ENCODE measurements at regions not wholly inside any gene's neighbourhood (a gene's known extent, or its start where the extent isn't known, plus 50 kb on each side); places are given as distances from the start of the nearest gene placed in this dataset.

DNA sequence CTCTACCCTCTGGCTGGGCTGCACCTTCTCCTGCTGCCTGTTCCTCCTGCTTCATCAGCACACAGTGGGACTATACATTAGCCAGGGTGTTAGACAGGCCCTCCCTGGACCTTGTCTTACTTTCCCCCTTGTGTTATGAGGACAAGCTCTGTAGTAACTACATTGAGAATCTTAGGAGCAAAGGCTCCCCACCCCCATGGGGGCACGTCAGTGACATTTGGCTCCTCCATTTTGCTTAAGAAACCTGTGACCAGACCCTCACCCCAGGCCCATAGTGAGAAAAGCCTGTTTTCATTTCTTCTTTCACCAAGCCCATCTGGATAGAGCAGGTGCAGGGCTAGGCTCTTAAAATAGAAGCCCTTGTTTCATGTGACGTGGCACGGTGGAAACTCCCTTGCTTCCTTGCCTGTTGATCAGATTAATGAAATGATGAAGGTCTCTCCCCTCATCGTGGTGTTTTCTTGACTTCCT is 146.7 kb downstream of the RPIA start:
- DNase-seq (ENCODE audit: low spot score), result no peak
- no peak for ATAC-seq (ENCODE audit: low FRiP score)
- TF ChIP-seq CTCF (IDR thresholded peaks at IDR 0.05), result no peak

DNA sequence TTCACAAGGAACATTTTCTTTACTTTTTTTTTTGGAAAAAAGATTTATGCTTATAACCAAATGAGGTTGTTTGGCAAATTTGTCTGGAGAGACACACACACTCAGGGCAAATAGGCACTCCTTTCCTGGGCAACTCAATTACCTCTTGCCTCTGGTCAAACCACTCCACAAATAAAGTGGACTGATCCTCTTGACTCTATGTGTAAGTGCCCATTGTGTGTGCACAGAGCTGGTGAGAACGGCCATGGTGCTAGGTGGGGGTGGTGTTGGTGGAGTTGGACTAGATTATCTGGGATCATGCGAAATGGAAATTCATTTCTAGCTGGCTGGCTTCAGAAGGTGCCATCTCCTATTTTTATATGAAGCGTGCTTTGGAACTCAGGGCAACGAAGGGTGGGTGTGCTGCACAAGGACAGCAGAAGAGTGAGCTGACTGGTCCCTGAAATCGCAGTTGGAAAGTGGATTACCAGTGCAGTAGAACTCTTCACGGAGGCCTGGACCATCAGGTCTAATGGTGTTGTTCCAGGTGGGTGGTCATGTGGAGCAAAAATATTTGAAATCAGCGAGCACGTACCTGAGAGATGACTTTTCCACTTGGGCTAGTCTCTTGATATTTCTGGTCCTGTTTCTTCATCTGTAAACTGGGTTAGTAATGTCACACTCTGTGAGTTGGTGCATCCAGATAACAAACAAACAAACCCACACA is 149.9 kb downstream of the RPIA start:
- ATAC-seq (ENCODE audit: low FRiP score) (no peak), DNase-seq (ENCODE audit: low spot score) (no peak)

GRCh38 chr2:88842656-88843460 is 151.4 kb downstream of the RPIA start:
- no peak for DNase-seq (ENCODE audit: low spot score)
- no peak for ATAC-seq (ENCODE audit: low FRiP score)
- no peak for TF ChIP-seq CTCF (IDR thresholded peaks at IDR 0.05)

More for the DNA sequence above, 149.9 kb downstream of the RPIA start:
- no peak for TF ChIP-seq CTCF (IDR thresholded peaks at IDR 0.05)

GRCh38 chr2:88843651-88844050 is 152.2 kb downstream of the RPIA start:
- ATAC-seq (ENCODE audit: low FRiP score), result no peak
- DNase-seq (ENCODE audit: low spot score), result no peak
- TF ChIP-seq CTCF (IDR thresholded peaks at IDR 0.05), result no peak

- no peak for ATAC-seq (ENCODE audit: low FRiP score)
- no peak for TF ChIP-seq CTCF (IDR thresholded peaks at IDR 0.05)
- DNase-seq (ENCODE audit: low spot score), result no peak
Observed at GRCh38 chr2:88844960-88845359, 153.5 kb downstream of the RPIA start.

DNA sequence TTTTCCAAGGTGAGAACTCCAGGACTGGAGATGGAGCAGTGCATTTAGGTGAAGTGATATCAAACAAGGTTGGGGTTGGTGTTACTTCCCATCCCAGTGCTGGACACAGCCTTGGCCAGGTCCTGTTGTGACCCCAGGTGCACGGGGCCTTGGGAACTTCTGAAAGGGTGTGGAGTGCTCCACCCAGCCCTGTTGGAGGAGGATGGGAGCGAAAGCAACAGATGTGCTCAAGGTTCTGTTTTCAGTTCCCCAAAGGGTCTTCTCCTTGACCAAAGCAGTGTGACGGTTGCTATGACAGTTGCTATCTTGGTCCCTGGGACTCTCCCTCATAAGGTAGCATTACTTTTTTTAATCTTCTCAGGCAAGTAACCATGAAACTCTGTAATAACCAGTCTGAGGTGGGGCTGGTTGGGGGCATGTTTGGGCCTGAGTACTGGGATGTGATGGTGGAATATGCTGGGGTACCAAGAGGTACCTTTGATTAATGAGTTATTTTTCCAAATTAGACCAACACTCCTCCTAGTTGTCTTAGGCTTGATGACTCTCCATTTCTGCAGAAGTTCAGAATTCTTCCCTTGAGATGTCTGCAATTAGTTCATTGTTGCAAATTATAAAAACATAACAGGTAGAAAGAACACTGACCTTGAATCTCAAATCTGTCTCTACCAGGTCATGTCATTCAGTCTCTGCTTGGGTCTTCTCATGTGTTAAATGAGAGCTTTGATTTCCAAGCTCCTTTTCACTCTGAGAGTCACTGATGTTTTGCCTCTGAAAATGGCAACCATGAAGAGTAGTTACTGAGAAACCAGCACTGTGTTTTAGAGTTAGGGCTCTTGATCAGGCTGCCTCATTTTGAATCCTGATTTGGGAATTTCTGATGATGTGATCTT is 154.5 kb downstream of the RPIA start:
- no peak for ATAC-seq (ENCODE audit: low FRiP score)
- TF ChIP-seq CTCF (IDR thresholded peaks at IDR 0.05), result no peak
- DNase-seq (ENCODE audit: low spot score), result no peak

Measured in omental fat pad (tissue), 3 donors.